Activated CD4-positive, alpha-beta T cell treated with anti-CD3 and anti-CD28 coated beads, Interleukin-2, amount 50 U/mL, for 24 hours (primary cell): ENCODE measurements at regions not wholly inside any gene's neighbourhood (a gene's known extent, or its start where the extent isn't known, plus 50 kb on each side); places are given as distances from the start of the nearest gene placed in this dataset.

Source experiments
- DNase-seq, 2 donors: peaks; one replicate each; pipeline ENCODE4 v3.0.0-alpha.2; 2020; ENCODE audit warnings: low read depth in 1 of 2, low spot score in 1 of 2

- no peak for DNase-seq
Measured at GRCh38 chr12:88662093-88662492, 81.8 kb upstream of the KITLG start.

GRCh38 chr12:88658009-88658408 lies 77.7 kb upstream of the KITLG start:
- no peak for DNase-seq

DNA sequence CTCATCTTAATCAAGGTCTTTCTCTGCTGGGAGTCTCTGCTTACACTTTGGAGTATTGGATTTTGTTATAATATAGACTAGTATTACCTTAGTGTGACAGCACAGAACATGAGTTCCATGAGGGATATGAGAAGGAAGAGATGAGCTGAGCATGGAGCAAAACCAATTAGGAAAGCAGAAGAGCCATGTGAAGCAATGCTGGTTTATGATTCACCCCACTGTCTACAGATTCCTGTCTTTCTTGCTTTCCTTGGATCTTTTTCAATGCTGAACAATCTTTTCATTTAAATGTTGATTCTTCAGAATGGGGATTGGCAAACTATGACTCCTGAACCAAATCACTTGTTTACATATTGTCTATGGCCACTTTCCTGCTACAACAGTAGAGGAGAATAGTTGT lies 70.4 kb upstream of the KITLG start:
- DNase-seq: no peak

GRCh38 chr12:88648625-88649024 lies 68.4 kb upstream of the KITLG start:
- no peak for DNase-seq

DNA sequence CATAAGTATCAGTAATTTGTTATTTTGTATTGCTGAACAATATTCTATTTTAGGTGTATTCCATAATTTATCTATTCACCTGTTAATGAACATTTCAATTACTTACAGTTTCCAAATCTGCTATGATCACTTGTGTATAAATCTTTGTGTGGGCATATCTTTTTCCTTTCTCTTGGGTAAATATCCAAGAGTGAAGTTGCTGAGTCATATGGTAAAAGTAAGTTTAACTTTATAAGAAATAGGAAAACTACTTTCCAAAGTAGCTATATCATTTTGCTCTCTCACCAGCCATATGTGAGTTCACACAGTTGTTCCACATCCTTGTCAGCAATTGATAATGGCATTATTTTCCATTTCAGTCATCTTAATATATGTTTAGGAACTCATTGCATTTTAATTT lies 66.6 kb upstream of the KITLG start:
- DNase-seq: no peak

DNA sequence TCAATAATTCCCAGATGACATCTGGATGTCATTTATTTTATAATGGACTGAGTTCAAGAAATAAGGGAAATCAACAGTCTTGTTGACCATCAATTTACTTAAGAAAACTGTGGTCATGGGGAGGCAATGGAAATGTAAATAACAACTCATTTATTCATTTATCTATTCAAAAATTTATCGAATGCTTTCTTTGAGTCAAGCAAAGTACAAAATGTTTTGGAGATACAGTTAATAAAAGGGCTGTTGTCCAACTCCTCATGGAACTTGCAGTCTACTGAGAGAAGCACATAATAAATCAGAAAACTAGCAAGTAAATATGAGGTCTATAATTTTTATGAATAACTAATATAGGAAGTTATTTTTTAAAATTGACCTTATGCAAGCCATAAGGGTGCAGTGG lies 65.5 kb upstream of the KITLG start:
- DNase-seq: no peak

DNA sequence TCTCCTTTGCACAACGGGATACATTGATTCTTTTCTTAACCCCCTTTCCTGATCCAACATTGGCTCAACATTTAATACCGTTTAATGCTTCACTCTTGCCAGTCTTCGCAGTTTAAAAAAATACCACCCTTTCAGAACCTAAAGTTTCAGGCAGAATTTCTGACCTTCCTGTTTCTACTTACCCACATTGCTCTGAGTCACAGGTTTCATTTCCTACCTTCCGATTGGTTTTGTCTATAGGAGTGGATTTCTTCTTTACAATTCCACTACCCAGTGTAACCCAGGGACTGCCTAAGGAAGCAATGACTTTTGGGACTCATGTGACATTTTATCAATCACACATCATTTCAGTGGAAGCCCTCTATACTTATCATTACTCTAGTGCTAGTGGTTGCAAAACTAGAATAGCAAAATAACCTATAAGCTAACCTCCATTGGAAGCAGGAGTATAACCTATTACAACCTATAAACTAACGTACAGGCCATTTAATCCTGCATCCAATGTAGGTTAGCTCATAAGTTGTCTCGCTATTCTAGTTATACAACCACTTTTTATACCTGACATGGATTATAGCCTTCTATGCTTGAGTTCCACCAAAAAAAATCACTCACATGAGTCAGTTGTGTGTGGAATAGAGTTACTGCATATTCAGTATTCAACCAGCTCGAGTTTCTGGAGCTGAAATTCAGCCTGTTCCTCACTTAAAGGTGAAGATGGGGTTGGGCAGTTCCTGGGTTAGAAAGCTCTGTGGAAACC lies 64.9 kb upstream of the KITLG start:
- no peak for DNase-seq

DNA sequence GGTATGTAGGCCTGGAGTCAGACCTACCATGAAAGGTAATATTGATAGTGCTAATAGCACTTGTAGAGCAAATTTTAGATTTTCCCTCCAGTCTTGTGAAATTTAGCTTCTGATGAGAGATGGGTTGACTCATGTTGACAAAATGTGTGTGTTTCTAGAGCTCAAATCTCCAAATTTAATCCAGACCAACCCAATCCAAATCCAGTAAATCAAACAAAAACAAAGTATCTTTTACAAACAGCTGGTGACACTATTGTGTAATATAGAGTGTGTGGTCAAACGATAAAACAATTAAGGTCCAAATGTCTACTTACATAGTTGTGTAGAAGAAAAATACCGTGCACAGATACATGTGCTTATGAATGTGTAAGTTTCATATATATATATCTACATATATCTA lies 63.4 kb upstream of the KITLG start:
- no peak for DNase-seq

GRCh38 chr12:88642675-88643431 lies 62.6 kb upstream of the KITLG start:
- no peak for DNase-seq

- DNase-seq: no peak
Measured at GRCh38 chr12:88638966-88639760, 58.9 kb upstream of the KITLG start.

DNA sequence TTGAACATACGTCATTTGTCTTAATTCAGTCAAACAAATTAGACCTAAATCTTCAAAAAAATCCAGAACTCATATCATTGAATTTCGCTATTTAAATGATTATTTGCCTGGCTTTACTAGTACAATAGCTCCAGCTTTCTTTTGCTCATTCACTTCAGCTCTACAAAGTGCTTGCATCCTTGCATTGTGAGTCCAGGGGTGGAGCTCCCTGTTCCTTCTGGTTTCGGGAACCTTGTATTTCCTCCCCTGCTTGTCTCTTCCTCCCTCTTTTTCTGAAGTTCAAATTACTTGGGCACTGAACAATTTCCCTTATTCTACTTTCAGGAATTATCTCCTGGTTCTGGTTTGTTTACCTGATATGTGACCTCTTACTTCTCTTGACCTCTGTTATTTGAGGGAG lies 58.1 kb upstream of the KITLG start:
- no peak for DNase-seq

- DNase-seq: no peak
Measured at GRCh38 chr12:88634008-88634407, 53.7 kb upstream of the KITLG start.

- no peak for DNase-seq
Measured at GRCh38 chr12:88633312-88633711, 53.0 kb upstream of the KITLG start.

DNA sequence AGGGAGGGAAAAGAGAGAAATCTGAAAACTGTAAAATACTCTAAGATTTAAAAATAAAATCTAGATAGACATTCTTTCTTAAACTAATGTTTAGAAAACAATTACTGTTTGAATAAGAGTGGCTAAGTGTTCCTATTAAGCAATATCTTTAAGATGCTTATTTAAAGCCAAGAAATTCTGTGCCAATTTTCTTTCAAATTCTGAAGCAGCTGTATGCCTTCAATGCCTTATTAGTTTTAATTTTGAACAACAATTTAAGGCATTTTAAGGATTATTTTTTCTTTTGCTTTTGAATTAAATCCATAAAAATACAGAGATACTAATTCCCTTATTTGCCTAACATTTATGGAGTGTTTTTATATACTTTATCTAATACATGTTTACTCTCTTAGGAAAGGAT lies 50.3 kb upstream of the KITLG start:
- no peak for DNase-seq
